B cell (primary cell): ENCODE measurements at regions not wholly inside any gene's neighbourhood (a gene's known extent, or its start where the extent isn't known, plus 50 kb on each side); places are given as distances from the start of the nearest gene placed in this dataset.

Experiments
- ATAC-seq: fragments of 200-7000 bp; cut with Tn5 transposase; one replicate; pipeline ENCODE4 v1.10.0; 2021; ENCODE audit warnings: low read depth, mild to moderate bottlenecking, moderate number of reproducible peaks, moderate library complexity
- CTCF ChIA-PET: fragments of 350-600 bp; sonication (Branson Sonifier 250); formaldehyde crosslinking; loops from one replicate; lab custom pipeline; 2021; ENCODE audit warnings: antibody characterized with exemption, inconsistent platforms; lab: Charles Lee
- POLR2A ChIA-PET: fragments of 350-600 bp; sonication (Branson Sonifier 250); formaldehyde crosslinking; loops from one replicate; lab custom pipeline; 2021; ENCODE audit warnings: antibody characterized with exemption; lab: Charles Lee
- DNase-seq: peaks from one replicate; pipeline ENCODE4 v3.0.0; 2013
- H2AFZ ChIP-seq: 2 replicates; pipeline ENCODE4 v1.6.1; 2012; ENCODE audit warnings: mild to moderate bottlenecking, low read depth, low read length; ENCODE audit not compliant: insufficient read depth, poor library complexity, severe bottlenecking
- H3K27ac ChIP-seq, 2 donors: 1 replicate in 1 of 2; 2 replicates in 1 of 2; pipeline ENCODE4 v1.5.1; 2012 to 2013; ENCODE audit warnings: low read length in 2 of 2, mild to moderate bottlenecking in 2 of 2, moderate library complexity in 1 of 2
- H3K27me3 ChIP-seq, 4 experiments: fragments of 200-600 bp in 1 of 4; sonication (generic) in 1 of 4; replicated peaks in 1 of 4; 1 replicate in 2 of 4; 2 replicates in 2 of 4; pipeline versions ENCODE4 v1.6.1 to v1.7.0; 2013 to 2016; ENCODE audit warnings: low read length in 3 of 4, mild to moderate bottlenecking in 2 of 4, mixed read lengths in 1 of 4, moderate library complexity in 1 of 4; ENCODE audit not compliant: insufficient read depth in 4 of 4, control insufficient read depth in 3 of 4; ENCODE audit errors: control extremely low read depth in 1 of 4
- H3K36me3 ChIP-seq, 2 experiments: replicated peaks in 1 of 2; 1 replicate in 1 of 2; 2 replicates in 1 of 2; pipeline versions ENCODE4 v1.6.1 to v1.7.1; 2013; ENCODE audit warnings: low read length in 1 of 2; ENCODE audit not compliant: insufficient read depth in 2 of 2, control insufficient read depth in 1 of 2; ENCODE audit errors: control extremely low read depth in 1 of 2, extremely low read depth in 1 of 2
- H3K4me1 ChIP-seq, 2 donors: fragments of 200-600 bp in 1 of 2; sonication (generic) in 1 of 2; 1 replicate in 1 of 2; 2 replicates in 1 of 2; pipeline versions ENCODE4 v1.5.1 to v1.6.1; 2013 to 2017; ENCODE audit warnings: low read length in 2 of 2; ENCODE audit not compliant: control insufficient read depth in 2 of 2, insufficient read depth in 2 of 2
- H3K4me2 ChIP-seq: replicated peaks from 2 replicates; pipeline ENCODE3; 2012; ENCODE audit warnings: mild to moderate bottlenecking, low read depth, low read length; ENCODE audit not compliant: poor library complexity, severe bottlenecking
- H3K4me3 ChIP-seq, 5 experiments: fragments of 200-600 bp in 1 of 5; sonication (generic) in 1 of 5; 1 replicate in 3 of 5; 2 replicates in 2 of 5; pipeline versions ENCODE4 v1.5.1 to v1.7.0; 2011 to 2016; ENCODE audit warnings: low read length in 4 of 5, mild to moderate bottlenecking in 4 of 5, low read depth in 2 of 5, control low read depth in 1 of 5, moderate library complexity in 1 of 5; ENCODE audit not compliant: insufficient read depth in 1 of 5; ENCODE audit errors: control extremely low read depth in 1 of 5, extremely low read depth in 1 of 5
- H3K79me2 ChIP-seq: fragments of 200-600 bp; sonication (generic); one replicate; pipeline ENCODE4 v1.6.0; 2016; ENCODE audit warnings: low read length; ENCODE audit not compliant: control insufficient read depth, insufficient read depth
- H3K9ac ChIP-seq: fragments of 200-600 bp; sonication (generic); 2 replicates; pipeline ENCODE4 v1.6.1; 2017; ENCODE audit warnings: mild to moderate bottlenecking, low read length, moderate library complexity
- H3K9me3 ChIP-seq, 3 donors: one replicate each; pipeline versions ENCODE4 v1.6.1 to v1.7.1; 2013; ENCODE audit warnings: low read length in 2 of 3; ENCODE audit not compliant: control insufficient read depth in 2 of 3, insufficient read depth in 1 of 3; ENCODE audit errors: control extremely low read depth in 1 of 3
- H4K20me1 ChIP-seq: 2 replicates; pipeline ENCODE4 v1.6.0; 2012; ENCODE audit warnings: mild to moderate bottlenecking, low read length; ENCODE audit not compliant: insufficient read depth, control insufficient read depth, poor library complexity, severe bottlenecking
- H3K27ac Mint-ChIP-seq: one replicate; pipeline ENCODE4 v1.8.0; 2021; ENCODE audit warnings: mixed read lengths
- H3K27me3 Mint-ChIP-seq: one replicate; pipeline ENCODE4 v1.8.0; 2021; ENCODE audit warnings: mixed read lengths
- H3K4me1 Mint-ChIP-seq: one replicate; pipeline ENCODE4 v1.8.0; 2021; ENCODE audit warnings: mixed read lengths
- H3K4me3 Mint-ChIP-seq: one replicate; pipeline ENCODE4 v1.8.0; 2021; ENCODE audit warnings: mixed read lengths
- H3K9me3 Mint-ChIP-seq: one replicate; pipeline ENCODE4 v1.8.0; 2022; ENCODE audit warnings: mixed read lengths; ENCODE audit not compliant: insufficient read depth
- CTCF ChIP-seq: fragments of 200-600 bp; IDR thresholded peaks from one replicate; pipeline ENCODE4 v1.8.0; 2022; ENCODE audit warnings: antibody characterized with exemption, mild to moderate bottlenecking
- EZH2 ChIP-seq: IDR thresholded peaks from 2 replicates; pipeline ENCODE4 v1.6.1; 2012; ENCODE audit warnings: borderline replicate concordance, low read depth, mild to moderate bottlenecking, moderate library complexity, low read length; ENCODE audit not compliant: insufficient read depth, poor library complexity, severe bottlenecking
- WGBS: methylation state at CpG from one replicate; pipeline ENCODE4 v1.1.5; 2013; ENCODE audit warnings: missing lambda C conversion rate; ENCODE audit not compliant: insufficient coverage; 5-methylcytosine and 5-hydroxymethylcytosine counted together
- intact Hi-C: fragments of 100-400 bp; cut with micrococcal nuclease; formaldehyde crosslinking; loops from one replicate; pipeline ENCODE4 v1.10.0; 2022

- TF ChIP-seq EZH2 (no peak), CTCF (no peak)
- no peaks in the 10 kb centered on the region for H3K4me1 Mint-ChIP-seq
- WGBS = 60% methylated on average over 1 of the region's 2 CpGs
- Histone ChIP-seq H4K20me1 (no peaks in the 10 kb centered on the region), H2AFZ (no peak overlapping the region), H3K9ac (no peak overlapping the region), H3K4me1 (no peaks in the 10 kb centered on the region), H3K4me3 (no peak overlapping the region), H3K27ac (no peak overlapping the region), H3K9me3 (peaks cover 0 to 6% (median 0%) of the 10 kb centered on the region in 3 donors), H3K36me3 (no peaks in the 10 kb centered on the region), H3K4me2 (no peak overlapping the region), H3K27me3 (peaks cover 0 to 4% (median 0%) of the 10 kb centered on the region in 4 experiments), H3K79me2 (no peaks in the 10 kb centered on the region)
- H3K27ac Mint-ChIP-seq = no peak overlapping the region
- no peak overlapping the region for H3K4me3 Mint-ChIP-seq
- peaks cover 11% of the 10 kb centered on the region for H3K27me3 Mint-ChIP-seq
- DNase-seq = no peak
- intact Hi-C loops = no loop called here
- no peak for ATAC-seq
- ChIA-PET CTCF (no interaction called here), POLR2A (no interaction called here)
- no peaks in the 10 kb centered on the region for H3K9me3 Mint-ChIP-seq
Observed at GRCh38 chr2:23289671-23290070, 95.3 kb upstream of the KLHL29 start.

DNA sequence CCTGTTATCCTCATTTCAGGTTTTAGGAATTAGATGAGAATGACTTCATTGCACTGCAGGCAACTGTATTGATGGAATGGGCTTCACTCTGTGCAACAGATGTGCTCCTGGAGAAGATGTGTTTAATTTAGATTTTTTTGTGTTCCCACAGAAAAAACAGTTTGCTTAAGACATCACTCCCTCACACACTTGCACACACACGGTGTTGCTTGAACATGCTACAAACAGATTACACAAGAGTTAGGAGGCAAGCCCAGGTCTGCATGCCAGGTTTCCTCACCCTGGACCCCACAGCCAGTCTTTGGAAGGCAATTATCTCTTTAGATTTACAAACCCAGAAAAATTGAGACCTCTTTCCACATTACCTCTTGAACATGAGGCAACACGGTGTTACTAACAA, 93.7 kb upstream of the KLHL29 start:
- no peaks in the 10 kb centered on the region for H4K20me1 ChIP-seq
- Mint-ChIP-seq H3K4me3 (no peak overlapping the region), H3K27me3 (peaks cover 19% of the 10 kb centered on the region), H3K9me3 (no peaks in the 10 kb centered on the region), H3K27ac (no peak overlapping the region), H3K4me1 (no peaks in the 10 kb centered on the region)
- H3K79me2 ChIP-seq = no peaks in the 10 kb centered on the region
- no peak overlapping the region for H3K9ac ChIP-seq
- peaks cover 0 to 6% (median 0%) of the 10 kb centered on the region in 3 donors for H3K9me3 ChIP-seq
- intact Hi-C loops = no loop called here
- H3K36me3 ChIP-seq = no peaks in the 10 kb centered on the region
- H3K4me1 ChIP-seq = no peaks in the 10 kb centered on the region
- no peak for ATAC-seq
- peaks cover 0 to 4% (median 0%) of the 10 kb centered on the region in 4 experiments for H3K27me3 ChIP-seq
- H3K4me2 ChIP-seq = no peak overlapping the region
- H3K27ac ChIP-seq = no peak overlapping the region
- H3K4me3 ChIP-seq = no peak overlapping the region
- ChIA-PET CTCF (no interaction called here), POLR2A (interaction anchor here (0.6 kb wide), 1 partner anchor 327 kb away, joined by 3 read pairs; no protein-coding TSS in a partner anchor)
- WGBS = 100% methylated on average over 1 of the region's 2 CpGs
- no peak overlapping the region for H2AFZ ChIP-seq
- no peak for TF ChIP-seq CTCF
- TF ChIP-seq EZH2 = no peak
- no peak for DNase-seq
